Chondrocyte (in vitro differentiated cells): ENCODE measurements at regions not wholly inside any gene's neighbourhood (a gene's known extent, or its start where the extent isn't known, plus 50 kb on each side); places are given as distances from the start of the nearest gene placed in this dataset.
"Not testable (repeated sequence)": the region's sequence is repeated elsewhere in the genome, so short reads cannot be mapped to it uniquely, and the experiment has no call there.

Experiments used
- DNase-seq: peaks from one replicate; pipeline ENCODE4 v3.0.0; 2021; ENCODE audit warnings: mixed read lengths, low spot score
- H3K27ac Mint-ChIP-seq: one replicate; pipeline ENCODE4 v1.8.0; 2021; ENCODE audit warnings: mild to moderate bottlenecking, moderate library complexity, mixed read lengths; ENCODE audit not compliant: unreplicated experiment
- H3K27me3 Mint-ChIP-seq: 2 replicates; pipeline ENCODE4 v1.8.0; 2021; ENCODE audit warnings: low read depth, mixed read lengths
- H3K36me3 Mint-ChIP-seq: 2 replicates; pipeline ENCODE4 v1.8.0; 2021; ENCODE audit warnings: low read depth, mixed read lengths
- H3K4me1 Mint-ChIP-seq: 2 replicates; pipeline ENCODE4 v1.8.0; 2021; ENCODE audit warnings: low read depth, mild to moderate bottlenecking, mixed read lengths
- H3K4me3 Mint-ChIP-seq: one replicate; pipeline ENCODE4 v1.8.0; 2021; ENCODE audit warnings: mild to moderate bottlenecking, moderate library complexity, mixed read lengths; ENCODE audit not compliant: unreplicated experiment
- H3K9me3 Mint-ChIP-seq: 2 replicates; pipeline ENCODE4 v1.8.0; 2021; ENCODE audit warnings: low read depth, mixed read lengths
- TF ChIP-seq, protein P1 (sequence below): fragments of 200-600 bp; sonication (generic); IDR thresholded peaks from 2 replicates; pipeline ENCODE4 v1.5.0; 2021; ENCODE audit warnings: antibody characterized with exemption, mild to moderate bottlenecking, moderate library complexity

DNA sequence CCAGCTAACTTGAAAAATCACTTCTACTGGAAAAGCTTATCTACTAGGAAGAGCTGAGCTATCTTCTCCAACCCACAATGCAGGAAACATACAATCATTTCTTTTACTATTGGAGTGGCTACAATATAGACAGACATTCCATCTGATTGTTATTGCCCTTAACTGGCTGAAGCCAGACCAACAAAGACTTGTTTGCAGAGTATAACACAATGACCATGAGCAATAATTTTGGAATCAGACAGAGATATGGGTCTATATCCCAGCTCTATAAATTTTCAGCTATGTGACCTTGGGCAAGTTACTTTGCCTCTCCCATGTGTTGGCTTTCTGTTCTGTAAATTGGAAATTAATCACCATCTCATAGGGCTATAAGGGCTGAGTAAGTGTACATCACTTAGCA lies 244.7 kb upstream of the SLC30A5 start:
- Mint-ChIP-seq H3K9me3 (peaks cover 16% of the 10 kb centered on the region), H3K36me3 (no peaks in the 10 kb centered on the region), H3K4me1 (peaks cover 12% of the 10 kb centered on the region), H3K4me3 (no peak overlapping the region), H3K27ac (no peak overlapping the region), H3K27me3 (no peaks in the 10 kb centered on the region)
- TF ChIP-seq, protein P1, sequence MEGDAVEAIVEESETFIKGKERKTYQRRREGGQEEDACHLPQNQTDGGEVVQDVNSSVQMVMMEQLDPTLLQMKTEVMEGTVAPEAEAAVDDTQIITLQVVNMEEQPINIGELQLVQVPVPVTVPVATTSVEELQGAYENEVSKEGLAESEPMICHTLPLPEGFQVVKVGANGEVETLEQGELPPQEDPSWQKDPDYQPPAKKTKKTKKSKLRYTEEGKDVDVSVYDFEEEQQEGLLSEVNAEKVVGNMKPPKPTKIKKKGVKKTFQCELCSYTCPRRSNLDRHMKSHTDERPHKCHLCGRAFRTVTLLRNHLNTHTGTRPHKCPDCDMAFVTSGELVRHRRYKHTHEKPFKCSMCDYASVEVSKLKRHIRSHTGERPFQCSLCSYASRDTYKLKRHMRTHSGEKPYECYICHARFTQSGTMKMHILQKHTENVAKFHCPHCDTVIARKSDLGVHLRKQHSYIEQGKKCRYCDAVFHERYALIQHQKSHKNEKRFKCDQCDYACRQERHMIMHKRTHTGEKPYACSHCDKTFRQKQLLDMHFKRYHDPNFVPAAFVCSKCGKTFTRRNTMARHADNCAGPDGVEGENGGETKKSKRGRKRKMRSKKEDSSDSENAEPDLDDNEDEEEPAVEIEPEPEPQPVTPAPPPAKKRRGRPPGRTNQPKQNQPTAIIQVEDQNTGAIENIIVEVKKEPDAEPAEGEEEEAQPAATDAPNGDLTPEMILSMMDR, result no peak
- no peak for DNase-seq

DNA sequence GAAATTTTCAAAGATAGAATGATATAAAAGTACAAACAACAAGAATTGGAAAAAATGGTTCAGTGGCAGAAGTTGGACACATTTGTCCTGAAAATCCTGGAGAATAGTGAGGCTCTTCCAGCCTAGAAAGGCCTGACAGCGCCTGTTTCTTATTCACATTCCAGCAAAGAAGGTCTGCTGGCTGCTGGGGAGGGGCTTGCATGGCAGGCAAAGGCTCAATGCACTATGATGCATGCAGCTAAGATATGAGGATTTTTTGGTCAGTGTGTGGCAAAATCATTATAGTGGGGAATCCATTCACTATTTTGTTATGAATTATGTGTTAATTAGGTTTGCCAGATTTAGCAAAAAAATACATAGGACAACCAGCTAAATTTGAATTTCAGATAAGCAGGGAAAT lies 243.9 kb upstream of the SLC30A5 start:
- peaks cover 24% of the 10 kb centered on the region for H3K9me3 Mint-ChIP-seq
- DNase-seq, result no peak
- TF ChIP-seq, protein P1, result no peak
- peaks cover 11% of the 10 kb centered on the region for H3K4me1 Mint-ChIP-seq
- no peak overlapping the region for H3K4me3 Mint-ChIP-seq
- no peaks in the 10 kb centered on the region for H3K27me3 Mint-ChIP-seq
- no peaks in the 10 kb centered on the region for H3K36me3 Mint-ChIP-seq
- no peak overlapping the region for H3K27ac Mint-ChIP-seq

DNA sequence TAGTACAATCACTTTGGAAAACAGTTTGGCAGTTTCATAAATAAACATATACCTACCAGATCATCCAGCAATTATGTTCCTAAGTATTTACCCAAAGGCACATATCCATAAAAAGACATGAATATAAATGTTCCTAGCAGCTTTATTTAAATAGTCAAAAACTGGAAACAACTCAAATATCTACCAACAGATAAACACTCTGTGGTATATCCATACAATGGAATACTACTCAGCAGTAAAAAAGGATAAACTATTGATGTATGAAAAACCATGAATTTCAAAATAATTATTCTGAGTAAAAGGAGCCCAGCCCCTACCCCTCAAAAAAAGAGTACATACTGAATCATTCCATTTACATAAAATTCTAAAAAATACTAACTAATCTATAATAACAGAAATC lies 232.7 kb upstream of the SLC30A5 start:
- peaks cover 2% of the 10 kb centered on the region for H3K36me3 Mint-ChIP-seq
- no peak for DNase-seq
- no peaks in the 10 kb centered on the region for H3K4me1 Mint-ChIP-seq
- H3K9me3 Mint-ChIP-seq, result peaks cover 18% of the 10 kb centered on the region
- no peak overlapping the region for H3K4me3 Mint-ChIP-seq
- no peak overlapping the region for H3K27ac Mint-ChIP-seq
- no peaks in the 10 kb centered on the region for H3K27me3 Mint-ChIP-seq
- TF ChIP-seq, protein P1, result no peak

DNA sequence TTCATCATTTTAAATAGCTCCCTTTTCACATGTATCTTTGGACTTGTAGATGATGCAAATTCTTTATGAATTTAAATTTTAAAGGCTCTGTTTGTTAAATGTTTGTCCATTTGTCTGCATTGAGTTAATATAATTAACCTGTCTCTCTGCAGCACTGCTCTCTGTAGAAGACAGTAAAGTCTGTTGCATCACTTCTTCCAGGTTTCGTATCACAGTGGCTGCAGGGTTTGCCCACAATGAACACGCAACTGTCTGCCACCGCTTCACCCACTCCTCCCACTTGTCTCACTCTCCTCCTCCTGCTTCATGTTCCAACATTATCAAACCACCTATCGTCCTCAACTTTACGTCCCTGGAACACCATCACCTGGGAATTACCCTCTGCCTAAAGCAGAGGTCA lies 231.3 kb upstream of the SLC30A5 start:
- no peaks in the 10 kb centered on the region for H3K4me1 Mint-ChIP-seq
- peaks cover 21% of the 10 kb centered on the region for H3K9me3 Mint-ChIP-seq
- TF ChIP-seq, protein P1, result no peak
- DNase-seq, result no peak
- no peak overlapping the region for H3K27ac Mint-ChIP-seq
- no peak overlapping the region for H3K4me3 Mint-ChIP-seq
- H3K36me3 Mint-ChIP-seq, result peaks cover 4% of the 10 kb centered on the region
- H3K27me3 Mint-ChIP-seq, result peaks cover 6% of the 10 kb centered on the region

DNA sequence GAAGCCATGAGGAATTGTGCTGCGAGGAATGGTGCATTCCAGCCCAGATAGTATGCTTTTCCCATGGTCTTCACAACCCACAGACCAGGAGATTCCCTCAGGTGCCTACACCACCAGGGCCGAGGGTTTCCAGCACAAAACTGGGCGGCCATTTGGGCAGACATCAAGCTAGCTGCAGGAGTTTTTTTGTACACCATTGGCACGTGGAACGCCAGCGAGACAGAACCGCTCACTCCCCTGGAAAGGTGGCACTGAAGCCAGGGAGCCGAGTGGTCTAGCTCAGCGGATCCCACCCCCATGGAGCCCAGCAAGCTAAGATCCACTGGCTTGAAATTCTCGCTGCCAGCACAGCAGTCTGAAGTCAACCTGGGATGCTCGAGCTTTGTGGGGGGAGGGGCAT lies 228.6 kb upstream of the SLC30A5 start:
- not testable (repeated sequence) for H3K36me3 Mint-ChIP-seq, DNase-seq, H3K4me1 Mint-ChIP-seq, H3K4me3 Mint-ChIP-seq, H3K27ac Mint-ChIP-seq
- Mint-ChIP-seq H3K9me3 (peaks cover 18% of the 10 kb centered on the region), H3K27me3 (peaks cover 16% of the 10 kb centered on the region)

DNA sequence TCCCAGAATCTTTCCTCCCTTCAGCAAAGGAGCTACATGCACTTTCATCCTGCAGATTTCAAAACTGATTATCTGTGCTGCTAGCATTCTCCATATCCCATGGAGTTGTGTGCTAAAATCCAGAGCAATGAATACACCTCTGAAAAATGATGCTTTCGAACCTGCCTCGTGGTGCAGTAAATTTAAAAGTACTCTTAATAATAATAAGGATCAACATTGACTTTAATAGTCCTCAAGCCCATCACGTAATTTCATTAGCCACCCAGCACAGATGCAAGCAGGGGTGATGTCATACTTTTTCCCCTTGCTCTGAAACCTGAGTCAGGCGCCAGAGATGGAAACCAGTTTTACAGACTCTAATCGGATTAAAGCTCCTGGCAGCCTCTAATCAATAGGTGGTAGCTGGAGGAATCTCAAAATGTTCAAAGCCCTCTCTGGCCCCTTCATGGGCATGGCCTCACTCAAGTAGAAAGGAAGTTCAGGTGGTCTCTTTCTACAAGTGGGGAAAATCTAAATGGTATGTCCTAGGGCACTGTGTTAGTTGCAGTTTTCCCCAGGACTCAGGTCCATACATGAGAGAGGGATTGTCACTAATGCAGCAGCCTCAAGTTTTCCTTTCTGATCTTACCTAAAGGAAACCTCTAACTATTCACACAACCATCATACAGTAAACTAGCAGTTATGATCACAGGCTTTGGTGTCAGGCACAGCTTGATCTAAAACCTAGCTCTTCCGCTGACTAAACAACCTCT lies 221.6 kb upstream of the SLC30A5 start:
- no peak overlapping the region for H3K27ac Mint-ChIP-seq
- H3K4me1 Mint-ChIP-seq, result no peaks in the 10 kb centered on the region
- H3K9me3 Mint-ChIP-seq, result no peaks in the 10 kb centered on the region
- H3K4me3 Mint-ChIP-seq, result no peak overlapping the region
- peaks cover 2% of the 10 kb centered on the region for H3K36me3 Mint-ChIP-seq
- peaks cover 10% of the 10 kb centered on the region for H3K27me3 Mint-ChIP-seq
- no peak for DNase-seq
- TF ChIP-seq, protein P1, result no peak
